ENCODE measurements at regions not wholly inside any gene's neighbourhood (a gene's known extent, or its start where the extent isn't known, plus 50 kb on each side); places are given as distances from the start of the nearest gene placed in this dataset.
"Not testable (repeated sequence)": the region's sequence is repeated elsewhere in the genome, so short reads cannot be mapped to it uniquely, and the experiment has no call there.

GRCh38 chrX:120729506-120730255 is 99.8 kb upstream of the C1GALT1C1 start:
- TF ChIP-seq, protein P1, sequence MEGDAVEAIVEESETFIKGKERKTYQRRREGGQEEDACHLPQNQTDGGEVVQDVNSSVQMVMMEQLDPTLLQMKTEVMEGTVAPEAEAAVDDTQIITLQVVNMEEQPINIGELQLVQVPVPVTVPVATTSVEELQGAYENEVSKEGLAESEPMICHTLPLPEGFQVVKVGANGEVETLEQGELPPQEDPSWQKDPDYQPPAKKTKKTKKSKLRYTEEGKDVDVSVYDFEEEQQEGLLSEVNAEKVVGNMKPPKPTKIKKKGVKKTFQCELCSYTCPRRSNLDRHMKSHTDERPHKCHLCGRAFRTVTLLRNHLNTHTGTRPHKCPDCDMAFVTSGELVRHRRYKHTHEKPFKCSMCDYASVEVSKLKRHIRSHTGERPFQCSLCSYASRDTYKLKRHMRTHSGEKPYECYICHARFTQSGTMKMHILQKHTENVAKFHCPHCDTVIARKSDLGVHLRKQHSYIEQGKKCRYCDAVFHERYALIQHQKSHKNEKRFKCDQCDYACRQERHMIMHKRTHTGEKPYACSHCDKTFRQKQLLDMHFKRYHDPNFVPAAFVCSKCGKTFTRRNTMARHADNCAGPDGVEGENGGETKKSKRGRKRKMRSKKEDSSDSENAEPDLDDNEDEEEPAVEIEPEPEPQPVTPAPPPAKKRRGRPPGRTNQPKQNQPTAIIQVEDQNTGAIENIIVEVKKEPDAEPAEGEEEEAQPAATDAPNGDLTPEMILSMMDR (IDR thresholded peaks at IDR 0.05; ENCODE audit: low read depth, low read length, missing input control) = not testable (repeated sequence)
- TF ChIP-seq, protein P2, sequence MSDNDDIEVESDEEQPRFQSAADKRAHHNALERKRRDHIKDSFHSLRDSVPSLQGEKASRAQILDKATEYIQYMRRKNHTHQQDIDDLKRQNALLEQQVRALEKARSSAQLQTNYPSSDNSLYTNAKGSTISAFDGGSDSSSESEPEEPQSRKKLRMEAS (IDR thresholded peaks at IDR 0.05) = not testable (repeated sequence)
- TF ChIP-seq, protein P3, sequence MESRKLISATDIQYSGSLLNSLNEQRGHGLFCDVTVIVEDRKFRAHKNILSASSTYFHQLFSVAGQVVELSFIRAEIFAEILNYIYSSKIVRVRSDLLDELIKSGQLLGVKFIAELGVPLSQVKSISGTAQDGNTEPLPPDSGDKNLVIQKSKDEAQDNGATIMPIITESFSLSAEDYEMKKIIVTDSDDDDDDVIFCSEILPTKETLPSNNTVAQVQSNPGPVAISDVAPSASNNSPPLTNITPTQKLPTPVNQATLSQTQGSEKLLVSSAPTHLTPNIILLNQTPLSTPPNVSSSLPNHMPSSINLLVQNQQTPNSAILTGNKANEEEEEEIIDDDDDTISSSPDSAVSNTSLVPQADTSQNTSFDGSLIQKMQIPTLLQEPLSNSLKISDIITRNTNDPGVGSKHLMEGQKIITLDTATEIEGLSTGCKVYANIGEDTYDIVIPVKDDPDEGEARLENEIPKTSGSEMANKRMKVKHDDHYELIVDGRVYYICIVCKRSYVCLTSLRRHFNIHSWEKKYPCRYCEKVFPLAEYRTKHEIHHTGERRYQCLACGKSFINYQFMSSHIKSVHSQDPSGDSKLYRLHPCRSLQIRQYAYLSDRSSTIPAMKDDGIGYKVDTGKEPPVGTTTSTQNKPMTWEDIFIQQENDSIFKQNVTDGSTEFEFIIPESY (IDR thresholded peaks at IDR 0.05) = not testable (repeated sequence)
- not testable (repeated sequence) for TF ChIP-seq YY1 (IDR thresholded peaks at IDR 0.05); TAF1 (conservative IDR thresholded peaks at IDR 0.05); RAD21 (IDR thresholded peaks at IDR 0.05); FOXA1 (IDR thresholded peaks at IDR 0.05); REST (IDR thresholded peaks at IDR 0.05); JUND (IDR thresholded peaks at IDR 0.05); FOXA2 (IDR thresholded peaks at IDR 0.05); EGR1 (IDR thresholded peaks at IDR 0.05; ENCODE audit: low read depth in 2 of 2); GABPA (IDR thresholded peaks at IDR 0.05 in 1 of 2, conservative IDR thresholded peaks at IDR 0.05 in 1 of 2); HNF4G (IDR thresholded peaks at IDR 0.05)

Data from liver (tissue), 3 donors.